Ovary (tissue), 7 donors: ENCODE measurements at regions not wholly inside any gene's neighbourhood (a gene's known extent, or its start where the extent isn't known, plus 50 kb on each side); places are given as distances from the start of the nearest gene placed in this dataset.
A peak's percentile ranks its signal among the peaks of the same experiment; 100 is the strongest.

Experiments used
- DNase-seq, 5 donors: peaks; one replicate each; pipeline ENCODE4 v3.0.0-alpha.2; 2019 to 2020
- H3K27ac ChIP-seq, 2 donors: fragments of 200-600 bp; one replicate each; pipeline versions ENCODE4 v1.5.1 to v1.8.0; 2019 to 2022
- H3K27me3 ChIP-seq: fragments of 200-600 bp; one replicate; pipeline ENCODE4 v1.8.0; 2022
- H3K36me3 ChIP-seq: fragments of 200-600 bp; sonication (generic); one replicate; pipeline ENCODE4 v1.5.1; 2019
- H3K4me1 ChIP-seq: one replicate; pipeline ENCODE4 v1.8.1; 2013; ENCODE audit warnings: mild to moderate bottlenecking, moderate library complexity; ENCODE audit not compliant: insufficient read depth
- H3K4me3 ChIP-seq: fragments of 200-600 bp; sonication (generic); one replicate; pipeline ENCODE4 v1.5.1; 2017
- H3K9me3 ChIP-seq, 2 donors: fragments of 200-600 bp in 1 of 2; sonication (generic) in 1 of 2; one replicate each; pipeline versions ENCODE4 v1.5.1 to v1.8.1; 2013 to 2019; ENCODE audit warnings: mild to moderate bottlenecking in 1 of 2, moderate library complexity in 1 of 2
- EP300 ChIP-seq: sonication (generic); formaldehyde crosslinking; IDR thresholded peaks from one replicate; pipeline ENCODE4 v1.6.1; 2017; ENCODE audit warnings: antibody characterized with exemption
- POLR2A ChIP-seq: fragments of 450-650 bp; IDR thresholded peaks from one replicate; pipeline ENCODE4 v1.6.1; 2017; ENCODE audit warnings: antibody characterized with exemption, mild to moderate bottlenecking, moderate library complexity
- WGBS, 3 donors: extraction: QIAGEN DNeasy Blood & Tissue Kit in 1 of 3; methylation state at CpG; one replicate each; pipeline versions ENCODE4 v1.1.5 to v1.1.7; 2013 to 2017; 5-methylcytosine and 5-hydroxymethylcytosine counted together
- intact Hi-C, 4 donors: fragments of 100-400 bp; cut with DNase I; formaldehyde crosslinking; loops; one replicate each; pipeline versions ENCODE4 v1.11.0 to v1.15.1; 2022 to 2023
- TF ChIP-seq, protein P1 (sequence below), 3 donors: fragments of 450-650 bp in 2 of 3; fragments of 200-600 bp in 1 of 3; IDR thresholded peaks; one replicate each; pipeline versions ENCODE4 v1.5.1 to v1.8.0; 2016 to 2022; ENCODE audit warnings: antibody characterized with exemption in 3 of 3, mild to moderate bottlenecking in 1 of 3
- donor health status: DM: no; HTN: no; CAD: no; lungs with moderate emphysema.
- donor health status: DM: no; HTN: no; CAD: no.
- donor health status: Bipolar disorder and iron deficiency.
- donor health status: DM: no; HTN: no; CAD: no.
- donor health status: DM: yes; HTN: yes; CAD: no.

DNA sequence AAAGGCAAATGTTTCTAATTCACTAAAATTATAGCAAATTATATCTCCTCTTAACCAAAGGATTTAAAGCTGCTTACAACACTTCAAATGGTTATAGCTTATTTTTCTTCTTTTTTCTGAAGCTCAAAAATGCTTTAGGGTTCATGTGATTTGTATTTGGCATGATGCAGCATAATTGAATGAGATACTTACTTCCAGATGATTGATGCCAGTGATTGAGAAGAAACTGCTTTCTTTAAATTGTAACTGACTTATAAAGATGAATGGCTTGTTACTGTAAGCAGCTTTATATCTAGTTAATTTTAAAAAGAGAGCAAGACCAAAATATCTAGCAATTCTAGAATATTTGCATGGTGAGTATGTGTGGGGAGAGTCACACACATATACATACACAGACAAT is 270.7 kb upstream of the THRB start:
- no peak for DNase-seq
- Histone ChIP-seq H3K36me3 (no peaks in the 10 kb centered on the region), H3K4me3 (no peak overlapping the region), H3K27ac (no peak overlapping the region), H3K27me3 (no peaks in the 10 kb centered on the region), H3K9me3 (no peaks in the 10 kb centered on the region), H3K4me1 (no peaks in the 10 kb centered on the region)
- TF ChIP-seq POLR2A = no peak
- intact Hi-C loops = no loop called here

DNA sequence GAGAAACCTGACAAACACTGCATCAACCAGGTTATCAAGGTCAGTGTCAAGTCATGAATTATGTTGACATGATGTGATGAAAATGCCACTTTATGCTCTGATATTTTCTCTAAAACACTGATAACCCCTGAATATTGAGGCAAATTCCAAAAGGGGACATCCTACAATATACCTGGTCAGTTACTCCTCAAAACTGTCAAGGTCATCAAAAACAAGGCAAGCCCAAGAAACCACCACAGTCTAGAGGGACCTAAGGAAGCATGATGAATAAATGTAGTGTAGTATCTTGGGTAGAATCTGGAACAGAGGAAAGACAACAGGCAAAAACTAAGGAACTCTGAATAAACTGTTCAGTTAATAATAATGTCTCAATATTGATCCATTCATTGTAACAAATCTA is 275.3 kb upstream of the THRB start:
- H3K36me3 ChIP-seq = no peaks in the 10 kb centered on the region
- no peaks in the 10 kb centered on the region for H3K27me3 ChIP-seq
- H3K27ac ChIP-seq = no peak overlapping the region
- H3K4me1 ChIP-seq = no peaks in the 10 kb centered on the region
- no peaks in the 10 kb centered on the region for H3K9me3 ChIP-seq
- intact Hi-C loops = loop anchor here in 1 of 4 donors (10.0 kb wide), 1 partner anchor 825 kb away; no protein-coding TSS in a partner anchor
- DNase-seq = no peak
- TF ChIP-seq EP300 = no peak
- no peak for TF ChIP-seq POLR2A
- TF ChIP-seq, protein P1, sequence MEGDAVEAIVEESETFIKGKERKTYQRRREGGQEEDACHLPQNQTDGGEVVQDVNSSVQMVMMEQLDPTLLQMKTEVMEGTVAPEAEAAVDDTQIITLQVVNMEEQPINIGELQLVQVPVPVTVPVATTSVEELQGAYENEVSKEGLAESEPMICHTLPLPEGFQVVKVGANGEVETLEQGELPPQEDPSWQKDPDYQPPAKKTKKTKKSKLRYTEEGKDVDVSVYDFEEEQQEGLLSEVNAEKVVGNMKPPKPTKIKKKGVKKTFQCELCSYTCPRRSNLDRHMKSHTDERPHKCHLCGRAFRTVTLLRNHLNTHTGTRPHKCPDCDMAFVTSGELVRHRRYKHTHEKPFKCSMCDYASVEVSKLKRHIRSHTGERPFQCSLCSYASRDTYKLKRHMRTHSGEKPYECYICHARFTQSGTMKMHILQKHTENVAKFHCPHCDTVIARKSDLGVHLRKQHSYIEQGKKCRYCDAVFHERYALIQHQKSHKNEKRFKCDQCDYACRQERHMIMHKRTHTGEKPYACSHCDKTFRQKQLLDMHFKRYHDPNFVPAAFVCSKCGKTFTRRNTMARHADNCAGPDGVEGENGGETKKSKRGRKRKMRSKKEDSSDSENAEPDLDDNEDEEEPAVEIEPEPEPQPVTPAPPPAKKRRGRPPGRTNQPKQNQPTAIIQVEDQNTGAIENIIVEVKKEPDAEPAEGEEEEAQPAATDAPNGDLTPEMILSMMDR (IDR thresholded peaks at IDR 0.05) = no peak
- H3K4me3 ChIP-seq = no peak overlapping the region

DNA sequence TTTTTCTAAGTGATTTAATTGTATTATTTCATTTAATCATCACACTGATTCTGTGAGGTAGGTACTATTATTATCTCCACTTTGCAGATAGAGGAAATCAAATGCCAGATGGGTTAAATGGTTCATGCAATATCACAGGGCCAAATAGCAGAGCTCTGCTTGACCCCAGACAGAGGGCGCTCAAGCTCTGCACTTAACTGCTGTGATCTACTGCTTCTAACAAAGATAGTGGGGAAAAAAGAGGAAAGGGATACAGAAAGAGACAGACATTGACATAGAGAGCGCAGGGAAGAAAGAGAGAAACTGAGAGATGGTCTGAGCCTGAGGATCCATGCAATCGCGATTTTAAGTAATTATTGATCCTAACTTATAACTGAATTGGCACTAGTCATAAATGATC is 279.1 kb upstream of the THRB start:
- no peak overlapping the region for H3K27ac ChIP-seq
- intact Hi-C loops = loop anchor here in 1 of 4 donors (10.0 kb wide), 1 partner anchor 821 kb away; no protein-coding TSS in a partner anchor
- H3K27me3 ChIP-seq = no peaks in the 10 kb centered on the region
- H3K9me3 ChIP-seq = no peaks in the 10 kb centered on the region
- no peaks in the 10 kb centered on the region for H3K4me1 ChIP-seq
- 24 to 29% (median 25%) methylated on average over 4 of the region's 4 CpGs for WGBS, 3 donors
- H3K36me3 ChIP-seq = no peaks in the 10 kb centered on the region
- DNase-seq = peak in 2 of 5 donors; percentile 14 to 32
- TF ChIP-seq, protein P1 (IDR thresholded peaks at IDR 0.05) = no peak
- TF ChIP-seq EP300 = no peak
- TF ChIP-seq POLR2A = no peak
- no peak overlapping the region for H3K4me3 ChIP-seq

DNA sequence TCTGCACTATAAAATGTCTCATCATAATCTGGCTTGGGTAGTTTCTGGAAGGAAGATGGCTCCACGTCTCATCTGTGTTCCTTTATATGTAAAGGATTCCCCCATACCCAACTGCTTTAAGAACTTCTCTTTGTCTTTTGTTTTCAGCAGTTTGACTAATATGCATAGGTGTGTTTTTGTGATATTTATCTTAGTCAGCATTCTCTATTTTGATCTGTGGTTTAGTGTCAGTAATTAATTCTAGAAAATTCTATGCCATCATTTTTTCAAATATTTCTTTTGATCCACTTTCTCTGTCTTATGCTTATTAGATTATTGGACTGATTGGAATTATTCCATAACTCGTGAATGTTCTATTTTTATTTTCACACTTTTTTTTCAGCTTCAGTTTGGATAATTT is 286.3 kb upstream of the THRB start:
- Histone ChIP-seq H3K9me3 (no peaks in the 10 kb centered on the region), H3K27ac (no peak overlapping the region), H3K4me3 (no peak overlapping the region), H3K4me1 (no peaks in the 10 kb centered on the region), H3K27me3 (no peaks in the 10 kb centered on the region), H3K36me3 (no peaks in the 10 kb centered on the region)
- no peak for TF ChIP-seq EP300
- TF ChIP-seq, protein P1 (IDR thresholded peaks at IDR 0.05) = no peak
- no peak for TF ChIP-seq POLR2A
- intact Hi-C loops = no loop called here
- no peak for DNase-seq
- 69 to 76% (median 75%) methylated on average over 2 of the region's 2 CpGs for WGBS, 3 donors

DNA sequence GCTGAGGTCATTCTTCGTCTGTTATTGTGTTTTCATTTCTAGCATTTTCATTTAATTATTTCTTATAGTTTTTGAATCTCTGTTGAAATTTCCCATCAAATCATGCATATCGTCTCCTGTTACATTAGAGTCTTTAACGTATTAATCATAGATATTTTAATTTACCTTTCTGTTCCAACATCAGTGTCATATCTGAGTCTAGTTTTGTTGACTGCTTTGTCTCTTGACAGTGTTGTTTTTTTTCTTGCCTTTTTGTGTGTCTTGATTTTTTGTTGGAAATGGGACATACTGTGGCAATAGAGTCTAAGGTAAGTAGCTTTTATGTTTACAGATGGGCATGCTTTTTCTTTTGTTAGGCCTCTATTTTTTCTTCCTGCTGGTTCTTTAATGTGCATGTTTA is 286.8 kb upstream of the THRB start:
- intact Hi-C loops = no loop called here

More for the DNA sequence above, 286.8 kb upstream of the THRB start:
- H3K4me3 ChIP-seq = no peak overlapping the region
- no peak for DNase-seq
- 92 to 98% (median 93%) methylated on average over 3 of the region's 3 CpGs for WGBS, 3 donors
- no peaks in the 10 kb centered on the region for H3K9me3 ChIP-seq
- no peak overlapping the region for H3K27ac ChIP-seq
- no peaks in the 10 kb centered on the region for H3K4me1 ChIP-seq
- H3K36me3 ChIP-seq = no peaks in the 10 kb centered on the region
- H3K27me3 ChIP-seq = no peaks in the 10 kb centered on the region
- TF ChIP-seq EP300 = no peak
- TF ChIP-seq POLR2A = no peak
- TF ChIP-seq, protein P1 (IDR thresholded peaks at IDR 0.05) = no peak
